GM21576 (cell line): ENCODE measurements at regions not wholly inside any gene's neighbourhood (a gene's known extent, or its start where the extent isn't known, plus 50 kb on each side); places are given as distances from the start of the nearest gene placed in this dataset.

Experiments
- ATAC-seq: cut with Tn5 transposase; IDR thresholded peaks from one replicate; pipeline ENCODE4 v1.9.1; 2021; ENCODE audit warnings: mild to moderate bottlenecking, moderate library complexity; ENCODE audit not compliant: unreplicated experiment

- no peak for ATAC-seq
These were observed 354.8 kb downstream of the ETS1 start for GRCh38 chr11:128232588-128232987.

- no peak for ATAC-seq
These were observed 355.4 kb downstream of the ETS1 start for GRCh38 chr11:128231845-128232410.

GRCh38 chr11:128227466-128227865 lies 359.9 kb downstream of the ETS1 start:
- no peak for ATAC-seq

GRCh38 chr11:128226106-128226716 lies 361.1 kb downstream of the ETS1 start:
- no peak for ATAC-seq

- no peak for ATAC-seq
These were observed 365.0 kb downstream of the ETS1 start for GRCh38 chr11:128222245-128222884.

- no peak for ATAC-seq
These were observed 367.6 kb downstream of the ETS1 start for GRCh38 chr11:128219731-128220120.

GRCh38 chr11:128216198-128216597 lies 371.2 kb downstream of the ETS1 start:
- ATAC-seq, result no peak

GRCh38 chr11:128215238-128215882 lies 372.0 kb downstream of the ETS1 start:
- no peak for ATAC-seq

- no peak for ATAC-seq
These were observed 373.1 kb downstream of the ETS1 start for GRCh38 chr11:128214263-128214662.

GRCh38 chr11:128213461-128213860 lies 373.9 kb downstream of the ETS1 start:
- no peak for ATAC-seq

- no peak for ATAC-seq
These were observed 375.0 kb downstream of the ETS1 start for GRCh38 chr11:128212324-128212723.

- no peak for ATAC-seq
These were observed 377.0 kb downstream of the ETS1 start for GRCh38 chr11:128210148-128210940.

GRCh38 chr11:128209138-128209435 lies 378.3 kb downstream of the ETS1 start:
- no peak for ATAC-seq

- ATAC-seq, result no peak
These were observed 378.8 kb downstream of the ETS1 start for GRCh38 chr11:128208329-128209137.

GRCh38 chr11:128207861-128208321 lies 379.5 kb downstream of the ETS1 start:
- ATAC-seq, result no peak

- no peak for ATAC-seq
These were observed 380.9 kb downstream of the ETS1 start for GRCh38 chr11:128206461-128206860.

- no peak for ATAC-seq
These were observed 381.6 kb downstream of the ETS1 start for GRCh38 chr11:128205796-128206195.

GRCh38 chr11:128204898-128205297 lies 382.5 kb downstream of the ETS1 start:
- ATAC-seq, result no peak

GRCh38 chr11:128201801-128202200 lies 385.6 kb downstream of the ETS1 start:
- ATAC-seq, result no peak

GRCh38 chr11:128201009-128201408 lies 386.3 kb downstream of the ETS1 start:
- no peak for ATAC-seq
